ENCODE measurements at regions not wholly inside any gene's neighbourhood (a gene's known extent, or its start where the extent isn't known, plus 50 kb on each side); places are given as distances from the start of the nearest gene placed in this dataset.

DNA sequence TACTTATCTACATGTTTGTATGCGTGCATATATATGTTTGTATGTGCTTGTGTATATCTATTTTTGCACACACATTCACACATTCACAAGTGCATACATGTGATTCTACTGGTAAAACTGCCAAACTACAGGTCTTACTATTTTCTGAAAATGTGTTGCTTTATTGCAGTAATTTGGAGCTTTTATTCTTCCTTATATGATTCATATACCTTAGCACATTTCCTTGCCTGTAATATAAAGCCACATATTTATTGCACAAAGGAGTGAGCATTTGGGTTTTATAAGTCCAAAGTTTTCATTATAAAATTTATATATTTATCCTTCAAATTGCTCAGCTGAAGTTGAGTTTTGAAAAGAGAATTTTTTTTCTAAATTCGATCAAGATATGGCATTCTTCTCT, 1120.4 kb upstream of the PCDH9 start:
- no peak for TF ChIP-seq EZH2 (IDR thresholded peaks at IDR 0.05; ENCODE audit: insufficient read depth, poor library complexity, severe bottlenecking)
- no peak for TF ChIP-seq EZH2phosphoT487 (IDR thresholded peaks at IDR 0.05; ENCODE audit: insufficient read depth, low read depth)

Data from GM23248 (cell line).